Adrenal gland (tissue), 9 donors: ENCODE measurements at regions not wholly inside any gene's neighbourhood (a gene's known extent, or its start where the extent isn't known, plus 50 kb on each side); places are given as distances from the start of the nearest gene placed in this dataset.

Experiments
- DNase-seq, 7 donors: peaks; one replicate each; pipeline ENCODE4 v3.0.0-alpha.2; 2019 to 2020
- H3K27ac ChIP-seq, 5 donors: fragments of 200-600 bp; sonication (generic) in 4 of 5; 1 replicate in 3 of 5; 2 replicates in 2 of 5; pipeline versions ENCODE4 v1.5.1 to v1.8.0; 2016 to 2020; ENCODE audit warnings: mild to moderate bottlenecking in 1 of 5
- H3K27me3 ChIP-seq: fragments of 200-600 bp; 2 replicates; pipeline ENCODE4 v1.8.0; 2021
- H3K36me3 ChIP-seq, 2 donors: fragments of 200-600 bp; replicated peaks in 1 of 2; 1 replicate in 1 of 2; 2 replicates in 1 of 2; pipeline versions ENCODE4 v1.5.1 to v1.8.0; 2018 to 2022
- H3K4me1 ChIP-seq, 2 donors: fragments of 200-600 bp; replicated peaks in 1 of 2; 1 replicate in 1 of 2; 2 replicates in 1 of 2; pipeline versions ENCODE4 v1.5.1 to v1.8.0; 2018 to 2021
- H3K4me3 ChIP-seq, 4 donors: fragments of 200-600 bp; sonication (generic) in 3 of 4; one replicate each; pipeline ENCODE4 v1.5.1; 2016 to 2018
- H3K9me3 ChIP-seq, 3 donors: fragments of 200-600 bp; sonication (generic) in 1 of 3; replicated peaks in 1 of 3; 1 replicate in 2 of 3; 2 replicates in 1 of 3; pipeline versions ENCODE4 v1.5.1 to v1.8.0; 2016 to 2021
- CTCF ChIP-seq, 6 experiments: fragments of 450-650 bp in 4 of 6; fragments of 200-600 bp in 2 of 6; sonication (generic) in 1 of 6; IDR thresholded peaks; 1 replicate in 5 of 6; 2 replicates in 1 of 6; pipeline versions ENCODE4 v1.5.1 to v1.8.0; 2016 to 2021; ENCODE audit warnings: antibody characterized with exemption in 6 of 6, mild to moderate bottlenecking in 2 of 6, moderate library complexity in 1 of 6
- POLR2A ChIP-seq, 2 donors: fragments of 450-650 bp; IDR thresholded peaks; one replicate each; pipeline ENCODE4 v1.6.1; 2017; ENCODE audit warnings: antibody characterized with exemption in 2 of 2, mild to moderate bottlenecking in 2 of 2, moderate library complexity in 1 of 2
- WGBS, 4 donors: extraction: QIAGEN DNeasy Blood & Tissue Kit in 2 of 4; methylation state at CpG; one replicate each; pipeline versions ENCODE4 v1.1.5 to v1.1.7; 2013 to 2017; 5-methylcytosine and 5-hydroxymethylcytosine counted together
- intact Hi-C, 2 donors: fragments of 100-400 bp; cut with DNase I; formaldehyde crosslinking; loops; one replicate each; pipeline versions ENCODE4 v1.14.1 to v1.15.0; 2022 to 2023
- donor health status: healthy with polysubstance abuse.
- donor health status: Bipolar disorder and iron deficiency.
- donor health status: DM: yes; HTN: yes; CAD: no.
- donor health status: DM: no; HTN: no; CAD: no.
- donor health status: DM: no; HTN: no; CAD: no.

DNA sequence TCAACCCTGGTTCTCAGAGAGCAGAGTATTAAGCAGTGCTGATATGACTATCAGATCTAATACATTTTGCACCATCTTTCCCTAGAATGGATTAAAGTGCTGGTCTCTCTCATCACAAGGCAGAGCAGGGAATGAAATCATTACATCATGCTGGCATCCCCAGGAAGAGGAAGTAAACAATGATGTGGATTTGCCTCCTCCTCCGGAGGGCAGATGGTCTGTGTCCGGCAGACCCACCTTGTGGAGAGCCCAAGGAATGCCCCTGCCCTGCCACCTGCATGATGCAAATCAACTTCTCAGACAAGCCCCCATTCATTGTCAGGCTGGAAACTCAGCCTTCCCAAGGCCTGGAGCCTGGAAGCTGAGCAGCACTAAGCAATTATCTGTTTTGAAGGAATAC lies 1149.1 kb downstream of the VRK1 start:
- Histone ChIP-seq H3K27me3 (no peaks in the 10 kb centered on the region), H3K27ac (no peak overlapping the region), H3K4me1 (no peaks in the 10 kb centered on the region), H3K9me3 (no peaks in the 10 kb centered on the region), H3K36me3 (no peaks in the 10 kb centered on the region), H3K4me3 (no peak overlapping the region)
- no peak for TF ChIP-seq POLR2A (IDR thresholded peaks at IDR 0.05)
- no peak for TF ChIP-seq CTCF (IDR thresholded peaks at IDR 0.05)
- 35 to 50% (median 46%) methylated on average over 1 to 2 of the region's 2 CpGs for WGBS, 4 donors
- DNase-seq = no peak
- intact Hi-C loops = no loop called here

GRCh38 chr14:97946641-97947040 lies 1149.5 kb downstream of the VRK1 start:
- Histone ChIP-seq H3K4me3 (no peak overlapping the region), H3K36me3 (no peaks in the 10 kb centered on the region), H3K27me3 (no peaks in the 10 kb centered on the region), H3K9me3 (no peaks in the 10 kb centered on the region), H3K27ac (no peak overlapping the region), H3K4me1 (no peaks in the 10 kb centered on the region)
- DNase-seq = no peak
- intact Hi-C loops = no loop called here
- TF ChIP-seq POLR2A (IDR thresholded peaks at IDR 0.05) = no peak
- TF ChIP-seq CTCF (IDR thresholded peaks at IDR 0.05) = no peak
- WGBS, 4 donors = 75 to 81% (median 79%) methylated on average over 9 of the region's 9 CpGs

DNA sequence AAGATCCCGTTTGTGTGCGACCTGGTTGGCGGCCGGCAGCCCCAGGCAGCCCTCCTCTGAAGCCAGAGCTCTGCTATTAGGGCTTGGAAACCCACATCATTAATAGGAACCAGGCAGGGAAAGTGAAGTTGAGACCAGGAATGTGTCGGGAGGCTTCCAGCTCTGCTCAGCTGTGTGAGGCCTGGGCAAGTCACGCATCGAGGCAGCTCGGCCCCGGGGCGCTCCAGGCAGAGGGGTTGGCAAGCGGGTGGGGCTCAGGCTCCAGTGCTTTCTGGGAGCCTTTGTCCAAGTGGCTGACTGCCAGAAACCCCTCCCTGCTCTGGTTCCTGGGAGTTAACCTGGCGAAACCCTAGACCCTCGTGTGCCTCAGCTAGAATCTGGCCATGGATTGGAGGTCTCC lies 1151.7 kb downstream of the VRK1 start:
- 80 to 90% (median 86%) methylated on average over 11 to 13 of the region's 13 CpGs for WGBS, 4 donors
- intact Hi-C loops = no loop called here
- TF ChIP-seq CTCF (IDR thresholded peaks at IDR 0.05) (no peak), POLR2A (IDR thresholded peaks at IDR 0.05) (no peak)
- no peaks in the 10 kb centered on the region for H3K9me3 ChIP-seq
- no peak for DNase-seq
- H3K27me3 ChIP-seq = no peaks in the 10 kb centered on the region
- no peaks in the 10 kb centered on the region for H3K36me3 ChIP-seq
- H3K4me3 ChIP-seq = no peak overlapping the region
- no peak overlapping the region for H3K27ac ChIP-seq
- no peaks in the 10 kb centered on the region for H3K4me1 ChIP-seq

DNA sequence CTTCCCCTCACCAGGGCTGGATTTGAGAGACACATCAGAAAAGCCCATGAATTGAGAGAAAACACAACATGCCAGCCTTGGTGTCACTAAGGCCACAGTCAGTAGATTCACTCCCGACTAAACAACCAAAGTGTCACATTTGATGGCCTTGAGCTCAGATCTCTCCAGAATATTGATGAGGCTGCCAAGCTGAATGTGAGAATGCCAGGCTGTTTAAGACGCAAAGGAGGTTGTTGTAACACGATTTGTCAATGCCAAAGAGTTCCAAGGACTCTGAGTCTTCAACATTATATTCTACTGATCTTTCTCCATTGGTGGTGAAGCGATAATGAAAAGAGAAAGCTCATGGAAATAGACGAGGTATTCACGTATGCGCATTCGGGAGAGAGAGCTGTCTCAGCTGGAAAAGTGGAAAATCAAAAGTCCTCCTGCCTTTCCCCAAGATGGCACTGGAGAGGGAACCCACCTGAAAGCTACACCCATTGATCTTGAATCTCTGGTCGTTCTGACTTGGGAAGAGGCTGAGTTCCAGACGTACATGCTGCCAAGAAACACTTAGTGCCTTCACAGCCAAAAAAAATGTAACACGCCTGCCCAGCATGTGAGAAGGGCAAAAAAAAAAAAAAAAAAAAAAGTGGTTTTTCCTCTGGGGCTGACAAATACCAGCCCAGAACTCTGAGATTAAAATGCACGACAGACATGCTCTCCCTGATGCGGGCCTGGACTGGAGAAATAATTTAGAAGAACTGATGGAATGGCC lies 1159.6 kb downstream of the VRK1 start:
- WGBS, 4 donors = 56 to 71% (median 65%) methylated on average over 13 of the region's 13 CpGs
- no peaks in the 10 kb centered on the region for H3K36me3 ChIP-seq
- no peak for TF ChIP-seq CTCF (IDR thresholded peaks at IDR 0.05)
- no peak for TF ChIP-seq POLR2A (IDR thresholded peaks at IDR 0.05)
- no peak for DNase-seq
- H3K27me3 ChIP-seq = no peaks in the 10 kb centered on the region
- H3K27ac ChIP-seq = no peak overlapping the region
- H3K9me3 ChIP-seq = no peaks in the 10 kb centered on the region
- H3K4me3 ChIP-seq = no peak overlapping the region
- intact Hi-C loops = no loop called here
- no peaks in the 10 kb centered on the region for H3K4me1 ChIP-seq
